ENCODE measurements at regions not wholly inside any gene's neighbourhood (a gene's known extent, or its start where the extent isn't known, plus 50 kb on each side); places are given as distances from the start of the nearest gene placed in this dataset.

- H3K27ac ChIP-seq (ENCODE audit: insufficient read depth, low read depth, low read length) = no peak overlapping the region
Measured at GRCh38 chr6:114651611-114652010, 308.8 kb upstream of the HS3ST5 start.

More at GRCh38 chr6:114651611-114652010, 308.8 kb upstream of the HS3ST5 start:
- DNase-seq (ENCODE audit: low read depth, low spot score) (no peak), FAIRE-seq (no peak)
- Histone ChIP-seq H3K36me3 (ENCODE audit: control insufficient read depth in 2 of 2, extremely low read depth in 1 of 2, insufficient read depth in 2 of 2, low read length in 2 of 2) (no peaks in the 10 kb centered on the region), H2AFZ (ENCODE audit: low read depth, low read length) (no peak overlapping the region), H3K9ac (replicated peaks; ENCODE audit: extremely low read depth, insufficient read depth, low read length) (no peak overlapping the region), H3K9me3 (replicated peaks; ENCODE audit: control insufficient read depth, insufficient read depth, low read length) (no peaks in the 10 kb centered on the region), H3K9me1 (replicated peaks; ENCODE audit: control insufficient read depth, extremely low read depth, insufficient read depth, low read length) (no peaks in the 10 kb centered on the region), H4K20me1 (replicated peaks; ENCODE audit: control insufficient read depth, extremely low read depth, insufficient read depth, low read length) (no peaks in the 10 kb centered on the region), H3K27me3 (ENCODE audit: control insufficient read depth in 2 of 2, insufficient read depth in 2 of 2, low read length in 2 of 2) (no peaks in the 10 kb centered on the region), H3K4me3 (replicated peaks in 1 of 3; ENCODE audit: insufficient read depth in 1 of 3, low read depth in 1 of 3, low read length in 3 of 3) (no peak overlapping the region), H3K79me2 (ENCODE audit: control insufficient read depth, insufficient read depth, low read length) (no peaks in the 10 kb centered on the region), H3K4me1 (ENCODE audit: control insufficient read depth, extremely low read depth, insufficient read depth, low read length) (no peaks in the 10 kb centered on the region), H3K4me2 (ENCODE audit: insufficient read depth, low read length) (no peak overlapping the region)
- no TSS peak for BruUV-seq (replicated peaks)
- ChIA-PET CTCF (no interaction called here), POLR2A (no interaction called here)
- TF ChIP-seq MYC (IDR thresholded peaks at IDR 0.05; ENCODE audit: low read depth, low read length) = no peak
- TF ChIP-seq EZH2 (IDR thresholded peaks at IDR 0.05; ENCODE audit: borderline replicate concordance, low read depth, low read length, severe bottlenecking) = no peak
- no peak for TF ChIP-seq JUN (IDR thresholded peaks at IDR 0.05; ENCODE audit: borderline replicate concordance, insufficient read depth, insufficient read length, low read depth)
- no peak for TF ChIP-seq POLR2AphosphoS5 (IDR thresholded peaks at IDR 0.05; ENCODE audit: insufficient read depth, low read depth, low read length)
- no peak for TF ChIP-seq POLR2A (IDR thresholded peaks at IDR 0.05; ENCODE audit: low read depth, low read length)
- TF ChIP-seq MAX (IDR thresholded peaks at IDR 0.05; ENCODE audit: insufficient read depth, insufficient read length) = no peak
- TF ChIP-seq GATA2 (IDR thresholded peaks at IDR 0.05; ENCODE audit: insufficient read depth, insufficient read length, low read depth, low read length) = no peak
- no peak for TF ChIP-seq CTCF (IDR thresholded peaks at IDR 0.05; ENCODE audit: extremely low read depth in 1 of 2, insufficient read depth in 1 of 2, low read depth in 1 of 2, low read length in 2 of 2)
- TF ChIP-seq FOS (IDR thresholded peaks at IDR 0.05; ENCODE audit: borderline replicate concordance, insufficient read depth, low read length) = no peak
- dilution Hi-C loops (cut with MboI; ENCODE audit: extremely low pct_ligation_motif_present, low sequenced_read_pairs) (no loop called here), intact Hi-C loops (cut with micrococcal nuclease) (no loop called here)
